Ishikawa (cell line): ENCODE measurements at regions not wholly inside any gene's neighbourhood (a gene's known extent, or its start where the extent isn't known, plus 50 kb on each side); places are given as distances from the start of the nearest gene placed in this dataset.

ENCODE experiments used
- CEBPB ChIP-seq: IDR thresholded peaks from 2 replicates; pipeline ENCODE4 v1.6.1; 2012
- CREB1 ChIP-seq: IDR thresholded peaks from 2 replicates; pipeline ENCODE4 v1.6.1; 2012; ENCODE audit warnings: low read depth
- EGR1 ChIP-seq: IDR thresholded peaks from 2 replicates; pipeline ENCODE4 v1.6.1; 2012
- EP300 ChIP-seq: IDR thresholded peaks from 2 replicates; pipeline ENCODE4 v1.6.1; 2012; ENCODE audit warnings: borderline replicate concordance
- MAX ChIP-seq: IDR thresholded peaks from 2 replicates; pipeline ENCODE4 v1.6.1; 2012
- NFIC ChIP-seq: IDR thresholded peaks from 2 replicates; pipeline ENCODE4 v1.6.1; 2012
- RAD21 ChIP-seq: IDR thresholded peaks from 2 replicates; pipeline ENCODE4 v1.6.1; 2012; ENCODE audit warnings: low read depth
- REST ChIP-seq: IDR thresholded peaks from 2 replicates; pipeline ENCODE4 v1.6.1; 2012; ENCODE audit warnings: low read depth, mild to moderate bottlenecking
- TAF1 ChIP-seq: IDR thresholded peaks from 2 replicates; pipeline ENCODE4 v1.6.1; 2012; ENCODE audit warnings: low read depth, mild to moderate bottlenecking
- TCF12 ChIP-seq: IDR thresholded peaks from 2 replicates; pipeline ENCODE4 v1.6.1; 2012; ENCODE audit warnings: low read depth
- TEAD4 ChIP-seq: IDR thresholded peaks from 2 replicates; pipeline ENCODE4 v1.6.1; 2012
- USF1 ChIP-seq: IDR thresholded peaks from 2 replicates; pipeline ENCODE4 v1.6.1; 2012
- YY1 ChIP-seq: IDR thresholded peaks from 2 replicates; pipeline ENCODE4 v1.6.1; 2012; ENCODE audit warnings: low read depth
- ZBTB7A ChIP-seq: IDR thresholded peaks from 2 replicates; pipeline ENCODE4 v1.6.1; 2012; ENCODE audit warnings: low read depth

GRCh38 chr20:11791835-11792567, 125.7 kb upstream of the BTBD3 start:
- no peak for TF ChIP-seq EGR1
- TF ChIP-seq MAX, result peak; percentile 66
- TF ChIP-seq CREB1, result peak; percentile 38; the same call in 1 of the 2 replicates
- TF ChIP-seq REST, result no peak
- no peak for TF ChIP-seq ZBTB7A
- no peak for TF ChIP-seq YY1
- peak; percentile 31; the same call in 1 of the 2 replicates for TF ChIP-seq RAD21
- TF ChIP-seq EP300, result peak; percentile 97
- peak; percentile 94 for TF ChIP-seq CEBPB
- TF ChIP-seq TAF1, result no peak
- TF ChIP-seq TEAD4, result peak; percentile 93
- peak; percentile 94 for TF ChIP-seq TCF12
- TF ChIP-seq USF1, result no peak
- peak; percentile 83 for TF ChIP-seq NFIC
